GM12874 (cell line): ENCODE measurements at regions not wholly inside any gene's neighbourhood (a gene's known extent, or its start where the extent isn't known, plus 50 kb on each side); places are given as distances from the start of the nearest gene placed in this dataset.

Source experiments
- TF ChIP-seq, protein P1 (sequence below): IDR thresholded peaks from 2 replicates; pipeline ENCODE4 v1.5.1; 2011; ENCODE audit warnings: low read depth, mild to moderate bottlenecking, control low read depth, low read length, moderate library complexity; ENCODE audit not compliant: insufficient read depth

DNA sequence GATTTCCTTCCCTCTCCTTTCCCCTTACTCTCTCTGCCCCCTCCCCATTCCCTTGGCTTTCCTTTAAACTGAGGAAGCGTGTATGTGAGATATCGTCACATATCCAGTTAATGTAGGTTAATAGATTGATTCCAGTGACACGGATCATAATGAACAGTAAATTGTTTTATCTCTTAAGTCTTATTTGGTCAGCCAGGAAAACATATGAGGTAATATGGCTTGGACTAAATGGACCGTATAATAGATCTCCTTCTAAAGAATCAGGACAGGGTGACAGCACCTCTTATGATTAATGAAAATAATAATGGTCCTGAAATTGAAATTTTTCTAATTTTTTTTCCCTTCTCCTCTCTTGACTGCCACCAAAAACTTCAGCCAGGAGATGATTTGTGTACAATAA is 779.8 kb upstream of the NR2F2 start:
- TF ChIP-seq, protein P1, sequence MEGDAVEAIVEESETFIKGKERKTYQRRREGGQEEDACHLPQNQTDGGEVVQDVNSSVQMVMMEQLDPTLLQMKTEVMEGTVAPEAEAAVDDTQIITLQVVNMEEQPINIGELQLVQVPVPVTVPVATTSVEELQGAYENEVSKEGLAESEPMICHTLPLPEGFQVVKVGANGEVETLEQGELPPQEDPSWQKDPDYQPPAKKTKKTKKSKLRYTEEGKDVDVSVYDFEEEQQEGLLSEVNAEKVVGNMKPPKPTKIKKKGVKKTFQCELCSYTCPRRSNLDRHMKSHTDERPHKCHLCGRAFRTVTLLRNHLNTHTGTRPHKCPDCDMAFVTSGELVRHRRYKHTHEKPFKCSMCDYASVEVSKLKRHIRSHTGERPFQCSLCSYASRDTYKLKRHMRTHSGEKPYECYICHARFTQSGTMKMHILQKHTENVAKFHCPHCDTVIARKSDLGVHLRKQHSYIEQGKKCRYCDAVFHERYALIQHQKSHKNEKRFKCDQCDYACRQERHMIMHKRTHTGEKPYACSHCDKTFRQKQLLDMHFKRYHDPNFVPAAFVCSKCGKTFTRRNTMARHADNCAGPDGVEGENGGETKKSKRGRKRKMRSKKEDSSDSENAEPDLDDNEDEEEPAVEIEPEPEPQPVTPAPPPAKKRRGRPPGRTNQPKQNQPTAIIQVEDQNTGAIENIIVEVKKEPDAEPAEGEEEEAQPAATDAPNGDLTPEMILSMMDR: no peak

DNA sequence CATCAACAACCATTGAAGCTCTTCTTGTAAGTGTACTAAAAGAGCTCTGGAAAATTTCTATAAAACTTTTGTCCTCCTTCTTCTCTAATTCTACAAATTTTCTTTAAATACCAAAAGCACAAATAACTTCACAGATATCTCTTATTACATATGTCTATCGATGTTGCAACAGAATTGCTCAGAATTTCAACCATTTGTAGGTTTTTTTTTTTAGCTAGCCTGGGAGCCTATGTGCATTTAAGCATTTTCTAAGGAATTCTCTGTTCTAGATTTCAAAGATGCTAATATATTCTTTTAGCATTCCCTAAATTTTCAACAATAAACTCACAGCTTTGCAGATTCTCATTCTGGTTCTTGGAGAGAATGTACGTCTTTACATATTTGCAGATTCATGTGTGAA is 774.3 kb upstream of the NR2F2 start:
- TF ChIP-seq, protein P1: no peak

DNA sequence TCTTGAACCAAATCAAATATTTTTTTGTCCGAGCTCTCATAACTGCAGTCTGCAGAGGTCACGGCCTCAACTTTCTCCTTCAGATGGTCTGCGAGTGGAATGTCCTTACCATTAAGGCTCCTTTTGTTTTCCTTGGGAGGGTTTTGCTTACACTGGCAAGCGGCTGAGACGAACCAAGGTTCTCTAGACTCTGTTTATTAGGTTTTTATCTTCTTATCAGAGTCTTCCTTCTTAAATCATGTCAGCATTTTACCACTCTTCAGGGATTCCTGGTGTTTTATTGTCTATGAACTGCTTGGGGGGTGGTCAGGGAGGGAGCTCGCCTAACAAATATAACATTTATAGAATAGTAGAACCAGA is 773.7 kb upstream of the NR2F2 start:
- TF ChIP-seq, protein P1: no peak

DNA sequence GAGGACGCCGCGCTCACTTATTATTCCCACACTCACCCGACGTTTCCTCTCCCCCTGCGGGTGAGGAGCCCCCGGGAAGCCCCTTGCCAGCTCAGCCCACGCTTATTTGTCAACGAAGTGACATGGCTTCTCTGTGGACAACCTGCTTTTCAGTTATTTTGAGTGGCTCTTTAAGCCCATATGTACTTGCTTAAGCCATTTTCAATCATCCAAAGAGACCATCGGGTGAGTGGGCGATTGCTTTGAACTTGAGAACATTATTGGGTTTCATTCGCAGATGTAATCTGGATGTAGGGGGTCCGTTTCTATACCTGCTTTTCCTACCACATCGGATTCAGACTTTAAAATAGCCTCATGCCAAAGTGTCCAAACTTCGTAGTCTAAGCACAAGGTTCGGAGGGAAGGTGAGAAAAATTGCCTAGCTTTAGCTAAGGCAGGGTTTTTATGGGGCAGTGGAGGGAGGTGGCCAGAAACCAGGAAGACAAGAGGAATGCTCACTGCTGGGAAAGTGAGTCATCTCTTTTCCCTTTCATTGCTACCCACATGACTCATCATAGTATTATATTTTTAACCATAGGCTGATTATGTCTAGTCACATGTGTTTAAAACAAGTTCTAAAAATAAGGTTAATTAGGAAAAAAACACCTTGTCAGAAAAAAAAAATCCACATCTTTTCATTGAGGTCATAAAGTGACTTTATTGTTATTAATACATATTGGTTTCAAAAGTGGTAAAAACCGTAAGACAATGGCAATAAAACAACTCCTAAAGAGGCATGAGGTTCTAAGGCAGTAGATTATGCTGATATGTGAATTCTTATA is 773.1 kb upstream of the NR2F2 start:
- TF ChIP-seq, protein P1: no peak

DNA sequence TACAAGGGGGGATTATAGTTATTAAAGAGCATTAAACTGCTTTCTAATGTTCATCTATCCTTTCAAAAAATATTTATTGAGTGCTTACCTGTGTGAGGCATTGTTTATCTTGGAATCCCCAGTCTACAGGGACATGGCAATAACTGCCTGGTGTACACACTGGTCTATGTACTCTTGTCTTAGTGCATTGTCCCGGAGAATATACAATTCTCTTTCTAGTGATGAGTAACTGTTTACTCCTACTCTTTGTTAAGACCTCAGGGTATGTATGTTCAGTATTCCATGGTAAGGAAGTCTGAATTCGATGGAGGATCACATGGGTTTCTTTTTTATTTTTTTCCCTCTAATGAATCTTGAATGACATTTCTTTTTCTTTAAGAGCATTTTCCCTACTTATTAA is 772.4 kb upstream of the NR2F2 start:
- TF ChIP-seq, protein P1: no peak

DNA sequence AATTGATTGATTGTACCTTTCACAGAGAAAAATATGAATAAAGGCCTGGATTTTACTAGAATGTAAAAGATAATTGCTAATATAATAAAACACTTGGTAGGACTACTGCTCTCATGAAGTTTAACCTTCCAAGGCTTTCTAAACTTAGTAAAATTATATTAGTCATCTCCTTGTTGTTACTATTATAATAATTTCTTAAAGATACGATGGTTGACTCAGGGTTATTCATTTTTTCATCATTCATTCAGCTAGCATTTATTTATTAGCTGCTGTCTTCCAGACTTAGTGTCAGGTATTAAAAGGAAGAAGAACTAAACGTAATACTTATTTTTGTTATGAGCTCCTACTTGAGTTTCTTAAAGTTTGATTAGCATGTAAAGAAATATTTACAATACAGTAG is 771.6 kb upstream of the NR2F2 start:
- TF ChIP-seq, protein P1: no peak

DNA sequence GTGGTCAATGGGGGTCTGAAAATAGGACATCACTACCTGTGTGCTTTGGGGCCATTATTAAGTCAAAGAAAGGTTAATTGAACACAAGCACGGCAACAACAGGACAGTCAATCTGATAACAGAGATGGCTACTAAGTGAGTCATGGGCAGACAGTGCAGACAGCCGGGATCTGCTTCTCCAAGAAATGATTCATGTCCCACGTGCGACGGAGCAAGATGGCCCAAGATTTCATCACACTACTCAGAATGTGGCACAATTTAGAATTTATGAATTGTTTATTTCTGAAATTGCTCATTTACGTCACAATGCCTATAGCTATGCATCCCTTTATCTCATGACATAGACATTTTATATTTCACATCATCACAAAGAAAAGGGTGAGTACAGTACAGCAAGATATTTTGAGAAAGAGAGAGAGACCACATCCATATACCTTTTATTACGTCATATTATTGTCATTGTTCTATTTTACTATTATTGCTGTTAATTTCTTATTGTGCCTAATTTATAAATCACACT is 770.6 kb upstream of the NR2F2 start:
- TF ChIP-seq, protein P1: no peak
